HT-29 (cell line): ENCODE measurements at regions not wholly inside any gene's neighbourhood (a gene's known extent, or its start where the extent isn't known, plus 50 kb on each side); places are given as distances from the start of the nearest gene placed in this dataset.
"Not testable (repeated sequence)": the region's sequence is repeated elsewhere in the genome, so short reads cannot be mapped to it uniquely, and the experiment has no call there.

Source experiments
- DNase-seq: peaks from one replicate; pipeline ENCODE4 v3.0.0-alpha.2; 2015; ENCODE audit warnings: low spot score

- no peak for DNase-seq
Measured at GRCh38 chr1:221525749-221526148, 216.1 kb downstream of the DUSP10 start.

- DNase-seq: no peak
Measured at GRCh38 chr1:221527302-221527701, 214.6 kb downstream of the DUSP10 start.

GRCh38 chr1:221527886-221528624 is 213.8 kb downstream of the DUSP10 start:
- DNase-seq: no peak

GRCh38 chr1:221530159-221530558 is 211.7 kb downstream of the DUSP10 start:
- not testable (repeated sequence) for DNase-seq

GRCh38 chr1:221530791-221531190 is 211.1 kb downstream of the DUSP10 start:
- DNase-seq: no peak

- DNase-seq: no peak
Measured at GRCh38 chr1:221532071-221532773, 209.7 kb downstream of the DUSP10 start.

GRCh38 chr1:221541296-221541695 is 200.6 kb downstream of the DUSP10 start:
- DNase-seq: no peak

- no peak for DNase-seq
Measured at GRCh38 chr1:221543529-221544120, 198.3 kb downstream of the DUSP10 start.

- DNase-seq: no peak
Measured at GRCh38 chr1:221548942-221549341, 192.9 kb downstream of the DUSP10 start.

GRCh38 chr1:221549815-221550214 is 192.1 kb downstream of the DUSP10 start:
- DNase-seq: no peak

GRCh38 chr1:221552792-221553191 is 189.1 kb downstream of the DUSP10 start:
- DNase-seq: not testable (repeated sequence)

GRCh38 chr1:221555689-221556433 is 186.0 kb downstream of the DUSP10 start:
- no peak for DNase-seq

GRCh38 chr1:221556435-221556834 is 185.5 kb downstream of the DUSP10 start:
- DNase-seq: no peak

GRCh38 chr1:221557013-221557412 is 184.9 kb downstream of the DUSP10 start:
- DNase-seq: no peak

GRCh38 chr1:221558396-221558795 is 183.5 kb downstream of the DUSP10 start:
- DNase-seq: no peak

- DNase-seq: no peak
Measured at GRCh38 chr1:221559911-221560310, 182.0 kb downstream of the DUSP10 start.

- no peak for DNase-seq
Measured at GRCh38 chr1:221562542-221563475, 179.1 kb downstream of the DUSP10 start.

- no peak for DNase-seq
Measured at GRCh38 chr1:221563476-221563921, 178.4 kb downstream of the DUSP10 start.

GRCh38 chr1:221564891-221565290 is 177.0 kb downstream of the DUSP10 start:
- no peak for DNase-seq

- no peak for DNase-seq
Measured at GRCh38 chr1:221565711-221566110, 176.2 kb downstream of the DUSP10 start.
